A549 (cell line): ENCODE measurements at regions not wholly inside any gene's neighbourhood (a gene's known extent, or its start where the extent isn't known, plus 50 kb on each side); places are given as distances from the start of the nearest gene placed in this dataset.

ENCODE experiments used
- ATAC-seq, 2 experiments: fragments of 200-7000 bp in 1 of 2; fragments of >200 bp in 1 of 2; cut with Nextera tagmentation in 1 of 2; cut with Tn5 transposase in 1 of 2; 3 replicates each; pipeline versions ENCODE4 v1.8.0 to v1.9.1; 2018 to 2020; ENCODE audit warnings: mild to moderate bottlenecking in 1 of 2, moderate library complexity in 1 of 2
- CTCF ChIA-PET: fragments of 300-600 bp; sonication (Branson Sonifier 250); formaldehyde crosslinking; extraction: SDS; loops from one replicate; lab custom pipeline; 2021; ENCODE audit warnings: antibody characterized with exemption, inconsistent platforms; lab: Yijun Ruan, JAX
- POLR2A ChIA-PET: fragments of 350-600 bp; formaldehyde crosslinking; extraction: SDS; loops from one replicate; lab custom pipeline; 2021; ENCODE audit warnings: antibody characterized with exemption, inconsistent platforms; lab: Yijun Ruan, JAX
- DNase-seq, 2 experiments: peaks; one replicate each; pipeline versions ENCODE4 v3.0.0 to v3.0.0-alpha.2; 2011 to 2016; ENCODE audit warnings: low read depth in 1 of 2, low spot score in 1 of 2
- FAIRE-seq: peaks from 2 replicates; lab custom pipeline; 2011; peaks lifted over from hg19 to GRCh38; lab: Jason Lieb, UNC
- H3K27ac ChIP-seq, 2 experiments: fragments of >200 bp; sonication (Bioruptor Twin); formaldehyde crosslinking; 3 replicates each; pipeline ENCODE4 v1.5.1; 2016 to 2017
- H3K4me1 ChIP-seq: fragments of >200 bp; sonication (Bioruptor Twin); formaldehyde crosslinking; 3 replicates; pipeline ENCODE4 v1.6.1; 2016
- H3K4me2 ChIP-seq: fragments of >200 bp; sonication (Bioruptor Twin); formaldehyde crosslinking; 3 replicates; pipeline ENCODE4 v1.6.1; 2016
- H3K4me3 ChIP-seq: fragments of >200 bp; sonication (Bioruptor Twin); formaldehyde crosslinking; 3 replicates; pipeline ENCODE4 v1.5.1; 2016
- H3K9me3 ChIP-seq: fragments of >200 bp; sonication (Bioruptor Twin); formaldehyde crosslinking; 3 replicates; pipeline ENCODE4 v1.6.1; 2016
- CBX2 ChIP-seq: fragments of 200-600 bp; sonication (generic); IDR thresholded peaks from 2 replicates; pipeline ENCODE4 v1.6.1; 2016; ENCODE audit warnings: low read depth, mild to moderate bottlenecking, borderline replicate concordance
- CHD2 ChIP-seq: fragments of 150-350 bp; IDR thresholded peaks from 2 replicates; pipeline ENCODE4 v1.6.1; 2014; ENCODE audit warnings: low read length; ENCODE audit not compliant: partially characterized antibody
- CHD4 ChIP-seq: fragments of 200-600 bp; sonication (generic); IDR thresholded peaks from 2 replicates; pipeline ENCODE4 v1.6.1; 2016; ENCODE audit warnings: antibody characterized with exemption, mild to moderate bottlenecking, borderline replicate concordance
- ELK1 ChIP-seq: fragments of 150-350 bp; IDR thresholded peaks from 2 replicates; pipeline ENCODE4 v1.6.1; 2014; ENCODE audit warnings: low read depth, mild to moderate bottlenecking, low read length
- HOXA7 ChIP-seq: fragments of 250-450 bp; sonication (Bioruptor Pico); IDR thresholded peaks from 2 replicates; pipeline ENCODE4 v1.5.0; 2020; ENCODE audit warnings: mild to moderate bottlenecking, moderate library complexity
- KDM1A ChIP-seq: fragments of 200-600 bp; sonication (generic); IDR thresholded peaks from 2 replicates; pipeline ENCODE4 v1.6.1; 2016; ENCODE audit warnings: low read depth, mild to moderate bottlenecking
- MAFK ChIP-seq: fragments of 450-650 bp; IDR thresholded peaks from 2 replicates; pipeline ENCODE4 v1.6.1; 2014; ENCODE audit not compliant: partially characterized antibody
- MAZ ChIP-seq: fragments of 150-350 bp; IDR thresholded peaks from 2 replicates; pipeline ENCODE4 v1.6.1; 2014; ENCODE audit warnings: antibody characterized with exemption, low read depth, low read length, borderline replicate concordance
- NFE2L2 ChIP-seq: fragments of 150-350 bp; conservative IDR thresholded peaks from 2 replicates; pipeline ENCODE4 v1.6.1; 2014; ENCODE audit warnings: low read length
- POLR2AphosphoS2 ChIP-seq: conservative IDR thresholded peaks from 2 replicates; pipeline ENCODE4 v1.6.1; 2012; ENCODE audit warnings: low read length, improper control_type of control experiment, inconsistent platforms
- RAD21 ChIP-seq, 2 experiments: fragments of >200 bp in 1 of 2; sonication (Bioruptor Twin) in 1 of 2; formaldehyde crosslinking in 1 of 2; IDR thresholded peaks in 1 of 2; conservative IDR thresholded peaks in 1 of 2; 2 replicates in 1 of 2; 3 replicates in 1 of 2; pipeline ENCODE4 v1.6.1; 2012 to 2018; ENCODE audit warnings: inconsistent platforms in 1 of 2
- RCOR1 ChIP-seq: fragments of 150-350 bp; IDR thresholded peaks from 2 replicates; pipeline ENCODE4 v1.6.1; 2014; ENCODE audit warnings: antibody characterized with exemption, low read length, low read depth
- REST ChIP-seq: fragments of 200-600 bp; sonication (generic); IDR thresholded peaks from 2 replicates; pipeline ENCODE4 v1.6.1; 2016; ENCODE audit warnings: antibody characterized with exemption, mild to moderate bottlenecking, moderate library complexity
- RFX5 ChIP-seq: fragments of 450-650 bp; IDR thresholded peaks from 2 replicates; pipeline ENCODE4 v1.7.1; 2014; ENCODE audit warnings: antibody characterized with exemption, mild to moderate bottlenecking, moderate library complexity
- SMC3 ChIP-seq: fragments of >200 bp; sonication (Bioruptor Twin); formaldehyde crosslinking; IDR thresholded peaks from 3 replicates; pipeline ENCODE4 v1.6.1; 2018; ENCODE audit warnings: inconsistent platforms
- SREBF2 ChIP-seq: fragments of 450-650 bp; IDR thresholded peaks from 2 replicates; pipeline ENCODE4 v1.6.1; 2014; ENCODE audit warnings: mild to moderate bottlenecking, moderate library complexity
- TFCP2L1 ChIP-seq: fragments of 250-450 bp; sonication (Bioruptor Pico); IDR thresholded peaks from 2 replicates; pipeline ENCODE4 v1.5.0; 2021; ENCODE audit warnings: mild to moderate bottlenecking
- WGBS: methylation state at CpG from one replicate; pipeline ENCODE4 v1.1.6; 2017; ENCODE audit errors: missing lambda C conversion rate; 5-methylcytosine and 5-hydroxymethylcytosine counted together
- TF ChIP-seq, protein P1 (sequence below): IDR thresholded peaks from 2 replicates; pipeline ENCODE4 v1.6.1; 2012

DNA sequence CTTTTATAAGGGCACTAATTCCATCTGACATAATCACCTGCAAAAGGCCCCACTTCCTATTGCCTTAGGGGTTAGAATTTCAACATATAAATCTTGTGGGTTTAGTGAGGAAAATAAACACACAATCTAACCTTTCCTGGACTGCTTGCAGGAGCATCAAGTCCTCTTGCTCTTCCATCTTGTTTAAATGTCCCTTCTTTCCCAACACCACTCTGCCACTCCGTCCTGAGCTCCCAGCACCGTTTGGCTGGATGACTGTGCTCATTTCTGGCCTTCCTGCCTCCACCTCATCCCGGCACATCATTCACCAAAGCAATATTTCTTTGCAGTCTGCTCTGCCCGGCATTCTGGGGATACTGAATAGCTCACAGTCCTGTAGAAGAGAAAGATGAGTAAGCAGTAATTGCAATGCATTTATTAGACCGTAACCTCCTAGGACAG lies 247.8 kb downstream of the BCL2 start:
- DNase-seq (no peak), ATAC-seq (no peak), FAIRE-seq (no peak)

GRCh38 chr18:63070767-63071502 lies 248.6 kb downstream of the BCL2 start:
- Histone ChIP-seq H3K27ac (no peak overlapping the region), H3K4me3 (no peak overlapping the region), H3K9me3 (no peaks in the 10 kb centered on the region), H3K4me2 (no peak overlapping the region), H3K4me1 (no peaks in the 10 kb centered on the region)
- DNase-seq (no peak), ATAC-seq (no peak), FAIRE-seq (no peak)
- ChIA-PET POLR2A (no interaction called here), CTCF (interaction anchor here (1.2 kb wide), 1 partner anchor 14 kb away, joined by 3 read pairs; no protein-coding TSS in a partner anchor)
- TF ChIP-seq CHD2 (no peak), RFX5 (no peak), RAD21 (conservative IDR thresholded peaks at IDR 0.05 in 1 of 2, IDR thresholded peaks at IDR 0.05 in 1 of 2) (no peak), SREBF2 (no peak), MAZ (no peak), RCOR1 (no peak), KDM1A (no peak), NFE2L2 (no peak), TFCP2L1 (CRISPR knock-in tag) (no peak), HOXA7 (no peak), CHD4 (no peak), CBX2 (no peak), POLR2AphosphoS2 (no peak), REST (no peak), MAFK (no peak), ELK1 (no peak)
- TF ChIP-seq, protein P1, sequence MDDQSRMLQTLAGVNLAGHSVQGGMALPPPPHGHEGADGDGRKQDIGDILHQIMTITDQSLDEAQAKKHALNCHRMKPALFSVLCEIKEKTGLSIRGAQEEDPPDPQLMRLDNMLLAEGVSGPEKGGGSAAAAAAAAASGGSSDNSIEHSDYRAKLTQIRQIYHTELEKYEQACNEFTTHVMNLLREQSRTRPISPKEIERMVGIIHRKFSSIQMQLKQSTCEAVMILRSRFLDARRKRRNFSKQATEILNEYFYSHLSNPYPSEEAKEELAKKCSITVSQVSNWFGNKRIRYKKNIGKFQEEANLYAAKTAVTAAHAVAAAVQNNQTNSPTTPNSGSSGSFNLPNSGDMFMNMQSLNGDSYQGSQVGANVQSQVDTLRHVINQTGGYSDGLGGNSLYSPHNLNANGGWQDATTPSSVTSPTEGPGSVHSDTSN: no peak
- 41% methylated on average over 8 of the region's 8 CpGs for WGBS

More for the DNA sequence above, 247.8 kb downstream of the BCL2 start:
- WGBS: 51% methylated on average over 5 of the region's 5 CpGs
- ChIA-PET POLR2A (no interaction called here), CTCF (interaction anchor here (1.4 kb wide), 1 partner anchor 55 kb away, joined by 3 read pairs; no protein-coding TSS in a partner anchor)
- no peak overlapping the region for H3K4me2 ChIP-seq
- no peak overlapping the region for H3K27ac ChIP-seq
- H3K9me3 ChIP-seq: no peaks in the 10 kb centered on the region
- H3K4me1 ChIP-seq: no peaks in the 10 kb centered on the region
- H3K4me3 ChIP-seq: no peak overlapping the region
- TF ChIP-seq SMC3: no peak
